Lung microvascular endothelial cell (primary cell): ENCODE measurements at regions not wholly inside any gene's neighbourhood (a gene's known extent, or its start where the extent isn't known, plus 50 kb on each side); places are given as distances from the start of the nearest gene placed in this dataset.
"Not testable (repeated sequence)": the region's sequence is repeated elsewhere in the genome, so short reads cannot be mapped to it uniquely, and the experiment has no call there.

Experiments
- DNase-seq, 2 donors: peaks; one replicate each; pipeline versions ENCODE4 v3.0.0 to v3.0.0-alpha.2; 2010; ENCODE audit warnings: low read depth in 2 of 2

DNA sequence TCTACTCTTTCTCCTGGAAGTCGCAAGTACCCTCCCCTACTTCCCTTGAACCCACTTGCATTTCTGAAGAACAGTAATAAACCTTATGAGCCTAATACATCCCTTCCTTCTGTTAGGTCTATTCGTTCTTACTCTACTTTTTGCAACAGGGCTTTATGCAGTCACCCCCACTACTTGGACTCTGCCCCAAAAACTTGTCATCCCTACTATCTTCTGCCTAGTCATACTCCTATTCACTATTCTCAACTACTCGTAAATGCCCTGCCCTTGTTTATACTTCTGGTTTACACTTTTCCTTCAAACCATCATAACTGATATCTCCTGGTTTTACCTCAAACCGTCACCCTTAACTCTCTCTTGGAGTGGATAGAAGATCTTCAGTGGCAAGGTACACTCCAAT, 55.2 kb upstream of the SLIT2 start:
- DNase-seq, result no peak

DNA sequence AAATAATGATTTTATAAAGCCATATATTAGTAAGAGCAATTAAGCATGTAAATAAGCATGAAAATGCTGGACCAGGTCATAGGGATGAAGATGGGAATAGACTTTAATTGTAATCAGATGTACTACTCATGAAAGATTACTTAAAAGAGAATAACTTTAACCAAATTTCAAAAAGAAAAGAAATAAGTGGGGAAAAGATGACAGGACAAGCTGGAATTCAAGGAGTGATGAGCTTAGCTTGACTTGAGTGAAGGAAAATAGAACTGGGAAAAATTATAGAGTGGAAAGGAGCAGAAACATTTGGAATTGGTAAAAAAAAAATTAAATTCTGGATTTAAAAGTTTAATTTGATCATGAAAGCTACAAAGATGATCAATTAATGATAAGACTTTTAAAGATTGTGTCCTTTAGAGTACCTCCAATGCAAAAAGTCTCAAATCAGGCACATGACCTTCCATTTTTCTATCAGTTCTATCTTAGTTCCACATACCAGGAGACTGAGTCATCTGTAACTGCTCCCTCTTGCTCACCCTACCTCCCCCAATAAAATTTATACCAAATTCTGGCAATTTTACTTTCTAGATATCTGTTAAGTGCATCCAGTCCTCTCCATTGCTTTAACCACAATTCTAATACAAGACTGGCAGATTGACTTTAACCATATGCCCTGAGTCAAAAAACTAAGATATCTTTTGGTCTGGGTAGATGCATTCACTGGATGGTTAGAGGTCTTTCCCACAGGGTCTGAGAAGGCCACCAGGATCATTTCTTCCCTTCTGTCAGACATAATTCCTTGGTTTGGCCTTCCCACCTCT, 56.4 kb upstream of the SLIT2 start:
- DNase-seq, result peak in 1 of 2 donors; percentile 19

DNA sequence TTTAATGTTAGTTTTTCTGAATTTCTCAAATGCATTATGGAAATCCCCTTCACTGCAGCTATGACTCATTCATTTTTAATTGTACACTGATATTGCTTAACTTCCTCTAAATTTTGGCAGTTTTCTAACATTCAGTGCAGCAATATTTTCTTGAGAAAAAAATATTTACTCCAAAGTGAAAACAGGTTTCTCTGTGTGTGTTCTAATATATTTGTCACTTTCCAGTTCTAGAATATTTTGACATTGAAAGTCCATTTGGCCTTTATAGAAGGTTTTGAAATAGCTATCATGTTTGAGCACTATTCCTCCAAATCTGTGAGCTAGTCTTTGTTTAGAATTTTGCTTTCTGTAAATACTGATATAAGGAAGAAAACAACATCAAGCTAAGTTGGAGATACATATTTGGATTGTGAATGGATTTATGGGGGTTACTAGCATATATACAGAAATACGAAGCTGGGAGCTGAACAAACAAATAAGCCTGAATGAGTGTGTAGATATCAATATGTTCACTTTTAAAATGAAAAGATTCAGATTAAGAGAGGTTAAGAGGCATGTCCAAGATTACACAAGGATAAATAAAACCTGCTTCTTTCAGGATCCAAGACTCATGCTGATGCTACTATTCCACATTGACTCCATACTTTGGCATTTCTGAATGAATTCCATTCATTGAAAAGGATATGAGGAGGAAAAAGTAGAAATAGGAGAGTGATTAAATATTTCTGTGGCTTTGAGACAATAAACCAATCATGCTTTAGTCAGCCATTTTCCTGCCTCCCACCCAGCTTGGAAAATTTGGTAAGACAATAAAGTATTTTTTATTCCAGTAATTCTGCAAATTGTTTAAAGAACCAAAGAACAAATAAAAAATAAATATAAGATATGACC, 57.3 kb upstream of the SLIT2 start:
- DNase-seq, result peak; percentile 12 to 84

DNA sequence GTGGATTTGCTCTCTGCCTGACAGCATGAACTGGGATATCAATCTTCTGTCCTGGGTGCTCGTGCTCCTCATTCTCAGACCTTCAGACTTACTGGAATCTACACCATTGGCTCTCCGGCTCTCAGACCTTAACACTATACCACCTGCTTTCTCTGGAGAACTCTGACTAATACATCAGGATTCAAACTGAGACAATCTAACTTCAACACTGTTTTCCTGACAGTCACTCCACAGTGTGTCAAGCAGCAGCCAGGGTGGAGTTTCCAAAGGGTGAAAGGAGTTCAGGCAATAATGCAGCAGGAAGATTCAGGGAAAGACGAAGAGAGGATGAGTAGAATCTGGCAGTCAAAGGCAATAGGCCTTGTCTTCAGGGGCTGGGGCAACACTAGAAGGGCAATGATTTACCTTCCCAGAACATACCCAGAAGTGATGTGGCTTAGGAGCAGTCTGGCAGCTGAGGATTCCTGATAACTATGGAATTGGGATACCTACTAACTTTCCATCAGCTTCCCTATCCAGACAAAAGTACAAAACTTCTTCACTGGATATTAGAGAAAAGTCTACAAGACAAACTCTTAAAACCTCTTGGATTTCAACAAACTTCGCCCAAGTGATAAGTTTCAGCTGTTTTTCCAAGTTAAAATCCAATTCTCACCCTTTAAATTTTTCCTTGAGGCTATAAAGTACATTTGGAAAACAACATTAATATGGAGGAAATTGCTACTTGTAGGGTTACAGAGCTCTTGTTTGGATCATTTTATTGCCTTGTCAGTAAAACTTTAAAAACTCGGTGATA, 58.4 kb upstream of the SLIT2 start:
- peak in 1 of 2 donors; percentile 83 for DNase-seq

DNA sequence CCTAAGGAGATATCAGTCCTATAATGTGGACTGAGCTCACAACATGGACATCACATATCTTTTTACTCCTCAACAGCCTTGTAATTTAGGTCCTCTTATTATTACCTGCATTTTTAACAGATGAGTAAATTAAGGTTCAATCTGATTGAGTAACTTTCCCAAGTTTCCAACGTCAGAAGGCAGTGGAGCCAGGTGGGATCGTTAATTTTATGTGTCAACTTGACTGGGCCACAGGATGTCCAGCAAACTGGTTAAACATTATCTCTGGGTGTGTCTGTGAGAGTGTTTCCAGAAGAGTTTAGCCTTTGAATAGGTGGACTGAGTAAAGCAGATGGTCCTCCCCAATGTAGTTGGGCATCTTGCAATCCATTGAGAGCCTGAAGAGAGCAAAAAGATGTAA, 59.0 kb upstream of the SLIT2 start:
- DNase-seq, result no peak

DNA sequence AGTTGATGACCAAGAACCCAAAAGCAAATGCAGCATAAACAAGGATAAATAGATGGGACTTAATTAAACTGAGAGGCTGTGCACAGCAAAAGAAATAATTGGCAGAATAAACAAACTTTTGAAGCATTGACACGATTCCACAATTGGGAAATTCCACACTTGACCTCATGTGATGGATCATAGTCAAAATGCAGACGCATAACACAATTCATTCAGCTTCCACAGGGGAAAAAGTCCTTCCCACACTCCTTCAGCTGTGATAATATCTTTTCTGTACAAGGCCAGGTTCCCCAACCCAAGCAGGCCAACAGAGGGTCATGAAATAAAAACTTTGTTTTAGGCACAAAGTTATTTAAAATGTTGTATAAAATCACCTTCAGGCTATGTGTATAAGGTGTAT, 66.6 kb upstream of the SLIT2 start:
- no peak for DNase-seq

DNA sequence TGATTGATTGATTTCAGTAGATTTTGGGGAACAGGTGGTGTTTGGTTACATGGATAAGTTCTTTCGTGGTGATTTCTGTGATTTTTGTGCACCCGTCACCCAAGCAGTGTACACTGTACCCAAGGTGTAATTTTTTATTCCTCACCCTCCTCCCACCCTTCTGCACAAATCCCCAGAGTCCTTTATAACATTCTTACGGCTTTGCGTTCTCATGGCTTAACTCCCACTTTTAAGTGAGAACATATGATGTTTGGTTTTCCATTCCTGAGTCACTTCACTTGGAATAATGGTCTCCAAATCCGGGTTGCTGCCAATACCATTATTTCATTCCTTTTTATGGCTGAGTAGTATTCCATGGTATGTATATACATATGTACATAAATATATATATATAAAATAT, 68.6 kb upstream of the SLIT2 start:
- DNase-seq, result not testable (repeated sequence)

DNA sequence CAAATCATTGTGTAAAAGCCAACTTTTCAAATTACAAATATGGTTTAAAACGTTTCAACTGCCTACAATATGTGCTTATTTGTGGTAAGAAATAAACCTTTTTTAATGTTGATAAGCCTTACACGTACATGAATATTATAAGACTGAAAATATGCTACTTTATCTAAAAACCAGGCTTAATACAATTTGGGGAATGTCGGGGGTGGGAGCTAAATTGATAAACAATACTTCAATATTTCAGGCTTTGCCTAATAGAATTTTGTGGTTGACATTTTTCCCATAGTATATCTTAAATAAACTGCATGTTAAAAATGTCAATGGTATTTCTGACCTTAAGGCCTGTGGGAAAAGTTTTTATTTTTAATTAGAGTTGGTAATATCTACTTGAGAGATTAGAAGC, 69.8 kb upstream of the SLIT2 start:
- DNase-seq, result no peak

DNA sequence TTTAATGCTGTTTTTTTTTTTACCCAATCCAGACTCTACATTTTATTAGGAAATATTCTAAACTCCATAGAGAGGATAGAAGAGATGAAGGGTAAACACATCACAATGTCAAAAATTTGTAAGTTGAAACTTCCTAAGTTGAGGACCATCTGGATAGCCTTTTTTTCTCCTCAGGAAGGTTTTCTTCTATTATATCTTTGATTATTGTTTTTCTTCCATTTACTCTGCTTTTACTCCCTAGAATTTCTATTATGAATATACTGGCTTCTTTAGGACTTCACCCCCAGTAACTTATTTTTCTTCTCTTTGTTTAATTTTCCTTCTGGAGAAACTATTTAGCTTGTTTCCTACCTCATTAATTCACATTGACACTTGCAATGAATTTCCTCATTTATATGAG, 71.2 kb upstream of the SLIT2 start:
- no peak for DNase-seq

DNA sequence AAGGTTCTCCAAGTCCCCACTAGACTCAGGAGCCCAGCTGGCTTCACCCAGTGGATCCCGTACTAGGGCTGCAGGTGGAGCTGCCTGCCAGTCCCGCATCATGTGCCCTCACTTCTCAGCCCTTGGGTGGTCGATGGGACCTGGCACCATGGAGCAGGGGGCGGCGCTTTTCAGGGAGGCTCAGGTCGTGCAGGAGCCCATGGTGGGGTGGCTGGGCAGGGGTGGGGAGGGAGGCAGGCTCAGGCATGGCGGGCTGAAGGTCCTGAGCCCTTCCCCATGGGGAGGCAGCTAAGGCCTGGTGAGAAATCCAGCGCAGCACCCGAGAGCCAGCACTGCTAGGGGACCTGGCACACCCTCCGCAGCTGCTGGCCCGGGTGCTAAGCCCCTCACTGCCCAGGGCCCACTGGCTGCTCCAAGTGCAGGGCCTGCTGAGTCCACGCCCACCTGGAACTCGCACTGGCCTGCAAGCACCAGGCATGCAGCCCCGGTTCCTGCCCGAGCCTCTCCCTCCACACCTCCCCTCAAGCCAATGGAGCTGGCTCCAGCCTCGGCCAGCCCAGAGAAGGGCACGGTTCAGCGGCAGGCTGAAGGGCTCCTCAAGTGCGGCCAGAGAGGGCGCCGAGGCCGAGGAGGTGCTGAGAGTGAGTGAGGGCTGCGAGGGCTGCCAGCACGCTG, 72.7 kb upstream of the SLIT2 start:
- no peak for DNase-seq

DNA sequence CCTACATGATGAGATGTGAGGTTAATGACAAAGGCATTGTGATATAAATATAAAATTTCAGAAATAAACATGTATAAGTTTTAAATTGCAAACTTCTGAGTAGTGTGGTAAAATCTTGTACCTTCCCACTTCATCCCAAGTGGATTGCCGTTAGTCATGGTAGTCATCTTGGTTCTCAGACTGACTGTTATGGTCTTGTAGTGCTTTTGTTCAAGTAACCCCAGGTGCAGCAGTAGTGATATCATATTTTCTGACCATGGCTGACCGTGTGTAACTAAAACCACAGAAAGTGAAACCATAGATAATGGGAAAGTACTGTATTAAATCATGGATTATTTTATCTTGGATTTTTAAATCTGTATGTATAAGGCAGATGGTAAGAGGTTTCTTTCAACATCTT, 74.8 kb upstream of the SLIT2 start:
- no peak for DNase-seq

DNA sequence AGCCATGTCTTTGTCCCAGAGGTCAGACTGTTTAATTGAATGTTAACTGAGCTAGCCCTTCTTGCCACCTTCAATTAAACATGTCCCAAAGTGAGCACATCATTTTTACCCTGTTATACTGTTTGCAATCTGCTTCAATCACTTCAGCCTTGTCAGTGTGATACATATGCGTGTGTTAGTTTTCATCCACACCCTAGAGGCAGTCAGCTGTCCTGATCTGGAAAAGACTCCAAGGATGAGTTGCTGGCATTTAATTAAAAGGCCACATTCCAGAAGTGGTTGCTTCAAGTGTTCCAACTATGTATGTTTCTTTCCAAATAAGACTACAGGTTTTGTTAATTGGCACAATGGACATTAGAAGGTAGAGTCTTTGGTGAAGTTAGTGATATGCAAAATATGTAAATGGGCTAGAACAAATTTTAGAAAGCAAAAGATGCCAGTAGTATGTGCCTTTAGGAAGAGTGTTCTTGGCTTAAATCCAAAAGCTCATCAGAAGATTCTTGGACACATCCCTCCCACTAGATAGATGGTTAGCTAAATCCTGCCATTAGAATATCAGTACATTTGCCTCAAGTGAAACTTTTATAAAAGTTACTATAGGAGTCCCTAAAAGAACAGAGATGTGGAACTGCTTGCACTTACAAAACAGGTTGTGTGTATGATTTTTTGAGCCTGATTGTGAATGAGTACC, 79.5 kb upstream of the SLIT2 start:
- no peak for DNase-seq

DNA sequence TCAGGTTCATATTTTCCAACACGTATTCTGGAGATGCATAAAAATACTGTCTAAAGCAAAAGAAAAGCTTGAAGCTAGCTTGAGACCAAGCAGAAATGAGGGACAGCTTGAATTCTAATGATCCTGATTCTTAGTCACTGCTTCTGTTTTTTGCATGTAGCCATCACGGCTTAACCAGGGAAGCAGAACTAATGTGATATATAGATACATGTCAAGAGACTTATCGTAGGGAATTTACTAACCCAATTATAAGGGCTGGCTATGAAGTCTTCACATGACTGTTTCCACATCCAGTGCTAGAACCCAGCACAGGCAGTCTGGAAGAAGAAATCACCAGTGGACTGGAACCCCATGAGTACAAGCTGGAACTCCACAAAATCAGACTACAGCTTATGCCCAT, 85.2 kb upstream of the SLIT2 start:
- DNase-seq, result no peak

DNA sequence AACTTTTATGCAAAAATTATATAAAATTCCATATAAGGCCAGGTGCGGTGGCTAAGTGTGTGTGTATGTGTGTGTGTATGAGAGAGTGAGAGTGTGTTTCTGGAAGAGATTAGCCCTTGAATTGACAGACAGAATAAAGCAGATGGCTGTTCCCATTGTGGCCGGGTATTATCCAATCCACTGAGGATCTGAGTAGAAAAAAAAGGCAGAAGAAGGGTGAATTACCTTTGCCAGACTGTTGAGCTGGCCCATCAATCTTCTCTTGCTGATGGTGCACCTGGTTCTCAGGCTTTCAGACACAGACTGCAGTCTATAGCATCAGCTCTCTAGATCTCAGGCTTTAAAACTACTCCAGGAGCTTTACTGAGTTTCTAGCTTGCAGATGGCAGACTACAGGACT, 92.2 kb upstream of the SLIT2 start:
- DNase-seq, result no peak

DNA sequence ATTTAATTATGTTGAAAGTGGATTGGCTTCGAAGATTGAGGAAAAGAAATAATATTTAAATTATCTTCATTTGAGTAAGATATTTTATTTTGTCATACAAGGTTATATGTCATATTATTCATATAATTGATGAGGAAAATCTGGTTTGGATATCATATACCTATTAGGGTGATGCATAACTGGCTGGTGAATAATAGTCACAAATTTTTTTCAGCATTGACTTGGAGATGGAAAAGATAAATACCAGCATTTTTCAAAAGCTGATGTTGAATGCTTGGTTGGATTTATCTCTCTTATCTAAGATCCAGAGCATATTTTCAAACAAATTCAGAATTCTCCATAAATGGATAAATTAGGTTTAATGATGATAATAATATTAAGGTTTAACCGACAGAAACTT, 93.5 kb upstream of the SLIT2 start:
- DNase-seq, result no peak

DNA sequence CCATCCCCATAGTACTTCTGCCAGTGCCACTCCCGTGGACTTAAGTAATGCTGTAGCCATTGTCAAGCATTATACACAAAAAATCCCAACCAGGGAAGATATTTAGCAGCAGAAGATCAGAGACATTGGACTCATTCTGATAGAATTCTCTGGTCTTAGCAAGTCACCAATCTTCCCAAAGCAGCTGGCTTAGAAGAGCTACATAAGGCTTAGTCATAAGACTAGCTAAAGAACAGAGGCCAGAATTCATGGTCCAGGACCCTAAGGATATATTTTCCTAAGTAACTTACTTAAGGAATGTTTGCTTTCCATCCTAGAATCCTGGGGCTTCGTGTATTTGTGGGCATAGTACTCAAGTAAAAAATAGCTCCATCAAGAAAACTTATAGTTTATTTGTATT, 100.3 kb upstream of the SLIT2 start:
- no peak for DNase-seq

DNA sequence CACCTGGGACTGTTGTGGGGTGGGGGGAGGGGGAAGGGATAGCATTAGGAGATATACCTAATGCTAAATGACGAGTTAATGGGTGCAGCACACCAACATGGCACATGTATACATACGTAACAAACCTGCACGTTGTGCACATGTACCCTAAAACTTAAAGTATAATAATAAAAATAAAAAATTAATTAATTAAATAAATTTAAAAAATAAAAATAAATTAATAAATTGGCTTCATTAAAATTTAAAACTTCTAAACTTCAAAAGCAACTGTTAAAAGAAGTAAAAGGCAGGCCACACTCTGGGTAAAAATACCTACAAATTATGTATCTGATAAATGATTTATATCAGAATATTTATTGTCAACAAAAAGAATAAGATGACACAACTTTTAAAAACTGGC, 102.6 kb upstream of the SLIT2 start:
- DNase-seq, result not testable (repeated sequence)

DNA sequence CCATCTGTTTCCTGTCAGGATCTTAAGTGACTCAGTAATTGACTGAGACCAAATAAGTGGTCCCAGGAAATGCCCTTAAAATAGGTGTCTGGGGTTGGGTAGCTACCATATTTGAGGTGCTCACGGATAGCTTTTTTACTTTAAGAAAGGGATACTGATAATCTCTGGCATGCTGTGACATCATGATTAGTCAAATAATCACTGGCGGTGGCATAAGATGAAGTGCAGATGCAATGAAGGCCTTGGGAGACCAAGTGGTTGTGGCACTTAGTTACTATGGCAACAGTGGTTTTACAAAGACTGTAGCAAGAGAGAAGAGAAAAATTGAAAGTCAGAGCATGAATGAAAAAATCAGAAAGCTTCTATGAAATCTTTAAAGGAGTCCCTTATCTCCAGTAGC, 114.5 kb upstream of the SLIT2 start:
- DNase-seq, result no peak

DNA sequence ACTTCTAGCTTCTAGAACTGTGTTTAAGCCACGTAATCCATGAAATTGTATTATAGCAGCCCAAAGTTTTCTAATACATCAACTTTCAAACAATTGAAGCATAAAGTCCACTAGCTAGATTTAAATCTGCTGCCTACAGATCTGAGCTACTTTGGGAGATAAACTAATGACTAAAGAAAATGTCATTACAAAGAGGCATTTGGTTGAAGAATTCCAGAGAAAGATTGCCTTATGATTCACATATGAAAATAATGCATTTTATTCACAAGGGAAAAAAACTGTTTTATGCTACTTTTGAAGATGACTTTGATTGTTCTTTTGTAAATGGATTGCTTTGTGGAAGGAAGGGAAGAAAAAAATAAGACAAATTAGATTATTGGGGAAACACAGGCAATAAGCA, 124.1 kb upstream of the SLIT2 start:
- DNase-seq, result no peak

DNA sequence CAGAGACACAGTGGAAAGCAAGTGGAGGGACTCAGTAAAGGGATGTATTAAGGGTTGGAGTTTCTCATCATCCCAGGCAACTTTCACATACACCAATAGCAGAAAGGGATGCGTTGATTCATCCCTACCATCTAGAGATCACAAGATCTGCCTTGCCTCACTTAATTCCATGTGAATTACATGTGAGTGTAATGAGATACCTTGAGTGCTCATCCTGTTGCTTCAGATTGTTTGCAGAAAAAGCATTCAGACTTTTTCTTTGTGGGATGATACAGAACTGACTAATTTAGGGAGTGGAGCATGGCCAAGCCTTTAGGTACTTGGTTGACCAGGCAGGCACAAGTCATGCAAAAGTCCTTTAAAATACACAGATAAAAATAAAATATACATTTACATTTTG, 124.8 kb upstream of the SLIT2 start:
- DNase-seq, result no peak
